ENCODE measurements at regions not wholly inside any gene's neighbourhood (a gene's known extent, or its start where the extent isn't known, plus 50 kb on each side); places are given as distances from the start of the nearest gene placed in this dataset.

DNA sequence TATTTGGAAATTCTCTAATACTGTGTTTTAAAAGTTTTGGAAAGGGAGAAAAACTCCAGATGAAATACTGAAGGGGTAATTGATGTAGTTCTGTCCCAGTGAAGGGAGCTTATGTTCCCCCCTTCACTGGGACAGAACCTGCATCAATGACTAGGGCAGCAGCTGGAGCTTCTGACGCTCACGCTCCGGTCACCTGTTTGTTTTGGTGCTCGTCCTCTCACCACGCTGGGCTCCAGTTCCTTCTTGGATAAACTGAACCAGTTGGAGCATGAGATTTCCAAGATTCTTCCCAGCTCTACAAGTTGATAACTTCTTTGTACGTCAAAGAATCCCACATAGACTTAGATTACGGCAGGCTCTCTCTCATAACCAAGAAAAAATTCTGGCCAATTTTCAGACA, 51.4 kb upstream of the HNRNPU start:
- no peak for ATAC-seq
- TF ChIP-seq, protein P1, sequence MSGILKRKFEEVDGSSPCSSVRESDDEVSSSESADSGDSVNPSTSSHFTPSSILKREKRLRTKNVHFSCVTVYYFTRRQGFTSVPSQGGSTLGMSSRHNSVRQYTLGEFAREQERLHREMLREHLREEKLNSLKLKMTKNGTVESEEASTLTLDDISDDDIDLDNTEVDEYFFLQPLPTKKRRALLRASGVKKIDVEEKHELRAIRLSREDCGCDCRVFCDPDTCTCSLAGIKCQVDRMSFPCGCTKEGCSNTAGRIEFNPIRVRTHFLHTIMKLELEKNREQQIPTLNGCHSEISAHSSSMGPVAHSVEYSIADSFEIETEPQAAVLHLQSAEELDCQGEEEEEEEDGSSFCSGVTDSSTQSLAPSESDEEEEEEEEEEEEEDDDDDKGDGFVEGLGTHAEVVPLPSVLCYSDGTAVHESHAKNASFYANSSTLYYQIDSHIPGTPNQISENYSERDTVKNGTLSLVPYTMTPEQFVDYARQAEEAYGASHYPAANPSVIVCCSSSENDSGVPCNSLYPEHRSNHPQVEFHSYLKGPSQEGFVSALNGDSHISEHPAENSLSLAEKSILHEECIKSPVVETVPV (CRISPR knock-in tag; IDR thresholded peaks at IDR 0.05) = no peak
- TF ChIP-seq ZC3H10 (CRISPR knock-in tag; IDR thresholded peaks at IDR 0.05) (no peak), PPARA (CRISPR knock-in tag; IDR thresholded peaks at IDR 0.05; ENCODE audit: borderline replicate concordance) (no peak), ARNTL (CRISPR knock-in tag; IDR thresholded peaks at IDR 0.05; ENCODE audit: borderline replicate concordance, low read depth) (no peak), CSDC2 (CRISPR knock-in tag; IDR thresholded peaks at IDR 0.05) (no peak), ZNF8 (CRISPR knock-in tag; IDR thresholded peaks at IDR 0.05) (no peak), BACH2 (CRISPR knock-in tag; IDR thresholded peaks at IDR 0.05; ENCODE audit: borderline replicate concordance) (no peak), TOX (CRISPR knock-in tag; IDR thresholded peaks at IDR 0.05; ENCODE audit: borderline replicate concordance) (no peak), SNAI2 (CRISPR knock-in tag; IDR thresholded peaks at IDR 0.05) (no peak), ZFP3 (CRISPR knock-in tag; IDR thresholded peaks at IDR 0.05) (no peak), ZNF565 (CRISPR knock-in tag; conservative IDR thresholded peaks at IDR 0.05; ENCODE audit: low read depth) (no peak), ISL1 (CRISPR knock-in tag; IDR thresholded peaks at IDR 0.05) (no peak), ZNF70 (CRISPR knock-in tag; IDR thresholded peaks at IDR 0.05) (no peak), ESRRG (CRISPR knock-in tag; IDR thresholded peaks at IDR 0.05) (no peak), ZFP30 (CRISPR knock-in tag; IDR thresholded peaks at IDR 0.05) (no peak), GLIS3 (CRISPR knock-in tag; IDR thresholded peaks at IDR 0.05) (no peak)
- TF ChIP-seq, protein P2, sequence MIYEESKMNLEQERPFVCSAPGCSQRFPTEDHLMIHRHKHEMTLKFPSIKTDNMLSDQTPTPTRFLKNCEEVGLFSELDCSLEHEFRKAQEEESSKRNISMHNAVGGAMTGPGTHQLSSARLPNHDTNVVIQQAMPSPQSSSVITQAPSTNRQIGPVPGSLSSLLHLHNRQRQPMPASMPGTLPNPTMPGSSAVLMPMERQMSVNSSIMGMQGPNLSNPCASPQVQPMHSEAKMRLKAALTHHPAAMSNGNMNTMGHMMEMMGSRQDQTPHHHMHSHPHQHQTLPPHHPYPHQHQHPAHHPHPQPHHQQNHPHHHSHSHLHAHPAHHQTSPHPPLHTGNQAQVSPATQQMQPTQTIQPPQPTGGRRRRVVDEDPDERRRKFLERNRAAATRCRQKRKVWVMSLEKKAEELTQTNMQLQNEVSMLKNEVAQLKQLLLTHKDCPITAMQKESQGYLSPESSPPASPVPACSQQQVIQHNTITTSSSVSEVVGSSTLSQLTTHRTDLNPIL (CRISPR knock-in tag; IDR thresholded peaks at IDR 0.05; ENCODE audit: low read depth) = no peak
- TF ChIP-seq, protein P3, sequence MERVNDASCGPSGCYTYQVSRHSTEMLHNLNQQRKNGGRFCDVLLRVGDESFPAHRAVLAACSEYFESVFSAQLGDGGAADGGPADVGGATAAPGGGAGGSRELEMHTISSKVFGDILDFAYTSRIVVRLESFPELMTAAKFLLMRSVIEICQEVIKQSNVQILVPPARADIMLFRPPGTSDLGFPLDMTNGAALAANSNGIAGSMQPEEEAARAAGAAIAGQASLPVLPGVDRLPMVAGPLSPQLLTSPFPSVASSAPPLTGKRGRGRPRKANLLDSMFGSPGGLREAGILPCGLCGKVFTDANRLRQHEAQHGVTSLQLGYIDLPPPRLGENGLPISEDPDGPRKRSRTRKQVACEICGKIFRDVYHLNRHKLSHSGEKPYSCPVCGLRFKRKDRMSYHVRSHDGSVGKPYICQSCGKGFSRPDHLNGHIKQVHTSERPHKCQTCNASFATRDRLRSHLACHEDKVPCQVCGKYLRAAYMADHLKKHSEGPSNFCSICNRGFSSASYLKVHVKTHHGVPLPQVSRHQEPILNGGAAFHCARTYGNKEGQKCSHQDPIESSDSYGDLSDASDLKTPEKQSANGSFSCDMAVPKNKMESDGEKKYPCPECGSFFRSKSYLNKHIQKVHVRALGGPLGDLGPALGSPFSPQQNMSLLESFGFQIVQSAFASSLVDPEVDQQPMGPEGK (CRISPR knock-in tag; IDR thresholded peaks at IDR 0.05; ENCODE audit: borderline replicate concordance) = no peak
- TF ChIP-seq, protein P4, sequence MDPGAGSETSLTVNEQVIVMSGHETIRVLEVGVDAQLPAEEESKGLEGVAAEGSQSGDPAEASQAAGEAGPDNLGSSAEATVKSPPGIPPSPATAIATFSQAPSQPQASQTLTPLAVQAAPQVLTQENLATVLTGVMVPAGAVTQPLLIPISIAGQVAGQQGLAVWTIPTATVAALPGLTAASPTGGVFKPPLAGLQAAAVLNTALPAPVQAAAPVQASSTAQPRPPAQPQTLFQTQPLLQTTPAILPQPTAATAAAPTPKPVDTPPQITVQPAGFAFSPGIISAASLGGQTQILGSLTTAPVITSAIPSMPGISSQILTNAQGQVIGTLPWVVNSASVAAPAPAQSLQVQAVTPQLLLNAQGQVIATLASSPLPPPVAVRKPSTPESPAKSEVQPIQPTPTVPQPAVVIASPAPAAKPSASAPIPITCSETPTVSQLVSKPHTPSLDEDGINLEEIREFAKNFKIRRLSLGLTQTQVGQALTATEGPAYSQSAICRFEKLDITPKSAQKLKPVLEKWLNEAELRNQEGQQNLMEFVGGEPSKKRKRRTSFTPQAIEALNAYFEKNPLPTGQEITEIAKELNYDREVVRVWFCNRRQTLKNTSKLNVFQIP (CRISPR knock-in tag; IDR thresholded peaks at IDR 0.05; ENCODE audit: borderline replicate concordance, low read depth) = no peak
- TF ChIP-seq, protein P5, sequence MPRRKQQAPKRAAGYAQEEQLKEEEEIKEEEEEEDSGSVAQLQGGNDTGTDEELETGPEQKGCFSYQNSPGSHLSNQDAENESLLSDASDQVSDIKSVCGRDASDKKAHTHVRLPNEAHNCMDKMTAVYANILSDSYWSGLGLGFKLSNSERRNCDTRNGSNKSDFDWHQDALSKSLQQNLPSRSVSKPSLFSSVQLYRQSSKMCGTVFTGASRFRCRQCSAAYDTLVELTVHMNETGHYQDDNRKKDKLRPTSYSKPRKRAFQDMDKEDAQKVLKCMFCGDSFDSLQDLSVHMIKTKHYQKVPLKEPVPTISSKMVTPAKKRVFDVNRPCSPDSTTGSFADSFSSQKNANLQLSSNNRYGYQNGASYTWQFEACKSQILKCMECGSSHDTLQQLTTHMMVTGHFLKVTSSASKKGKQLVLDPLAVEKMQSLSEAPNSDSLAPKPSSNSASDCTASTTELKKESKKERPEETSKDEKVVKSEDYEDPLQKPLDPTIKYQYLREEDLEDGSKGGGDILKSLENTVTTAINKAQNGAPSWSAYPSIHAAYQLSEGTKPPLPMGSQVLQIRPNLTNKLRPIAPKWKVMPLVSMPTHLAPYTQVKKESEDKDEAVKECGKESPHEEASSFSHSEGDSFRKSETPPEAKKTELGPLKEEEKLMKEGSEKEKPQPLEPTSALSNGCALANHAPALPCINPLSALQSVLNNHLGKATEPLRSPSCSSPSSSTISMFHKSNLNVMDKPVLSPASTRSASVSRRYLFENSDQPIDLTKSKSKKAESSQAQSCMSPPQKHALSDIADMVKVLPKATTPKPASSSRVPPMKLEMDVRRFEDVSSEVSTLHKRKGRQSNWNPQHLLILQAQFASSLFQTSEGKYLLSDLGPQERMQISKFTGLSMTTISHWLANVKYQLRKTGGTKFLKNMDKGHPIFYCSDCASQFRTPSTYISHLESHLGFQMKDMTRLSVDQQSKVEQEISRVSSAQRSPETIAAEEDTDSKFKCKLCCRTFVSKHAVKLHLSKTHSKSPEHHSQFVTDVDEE (CRISPR knock-in tag; IDR thresholded peaks at IDR 0.05) = no peak

DNA sequence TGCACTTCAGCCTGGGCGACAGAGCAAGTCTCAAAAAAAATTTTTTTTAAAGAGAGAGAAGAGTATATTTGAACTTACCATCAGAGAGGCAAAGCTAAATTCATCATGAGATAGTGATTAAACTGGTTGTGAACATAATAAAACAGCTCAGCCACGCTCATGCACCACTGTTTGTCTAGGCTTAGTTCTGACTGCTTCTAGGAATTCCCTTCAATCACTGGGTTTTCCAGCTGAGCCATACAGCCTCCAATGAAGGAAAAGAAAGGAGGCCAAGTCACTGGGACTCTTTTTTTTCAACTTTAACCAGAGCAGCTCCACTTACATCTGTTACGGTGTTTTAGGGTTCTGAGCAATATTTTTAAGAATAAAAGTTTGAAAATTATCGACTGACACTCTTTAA, 50.4 kb upstream of the HNRNPU start:
- no peak for ATAC-seq
- no peak for TF ChIP-seq BACH2 (CRISPR knock-in tag; IDR thresholded peaks at IDR 0.05; ENCODE audit: borderline replicate concordance)
- TF ChIP-seq PPARA (CRISPR knock-in tag; IDR thresholded peaks at IDR 0.05; ENCODE audit: borderline replicate concordance) = no peak
- TF ChIP-seq ZC3H10 (CRISPR knock-in tag; IDR thresholded peaks at IDR 0.05) = no peak
- TF ChIP-seq ESRRG (CRISPR knock-in tag; IDR thresholded peaks at IDR 0.05) = no peak
- no peak for TF ChIP-seq ISL1 (CRISPR knock-in tag; IDR thresholded peaks at IDR 0.05)
- no peak for TF ChIP-seq OSR1 (CRISPR knock-in tag; IDR thresholded peaks at IDR 0.05)
- TF ChIP-seq, protein P4 (CRISPR knock-in tag; IDR thresholded peaks at IDR 0.05; ENCODE audit: borderline replicate concordance, low read depth) = no peak
- TF ChIP-seq ARNTL (CRISPR knock-in tag; IDR thresholded peaks at IDR 0.05; ENCODE audit: borderline replicate concordance, low read depth) = no peak
- no peak for TF ChIP-seq ZNF70 (CRISPR knock-in tag; IDR thresholded peaks at IDR 0.05)
- no peak for TF ChIP-seq ZNF565 (CRISPR knock-in tag; conservative IDR thresholded peaks at IDR 0.05; ENCODE audit: low read depth)
- TF ChIP-seq, protein P3 (CRISPR knock-in tag; IDR thresholded peaks at IDR 0.05; ENCODE audit: borderline replicate concordance) = no peak
- TF ChIP-seq RARB (CRISPR knock-in tag; IDR thresholded peaks at IDR 0.05) = no peak
- TF ChIP-seq ZFP30 (CRISPR knock-in tag; IDR thresholded peaks at IDR 0.05) = no peak
- TF ChIP-seq GLIS3 (CRISPR knock-in tag; IDR thresholded peaks at IDR 0.05) = no peak

All from SK-N-SH treated with all-trans-retinoic acid at 6 μM for 48 hours (cell line).